Fibroblast of peridontal ligament (primary cell): ENCODE measurements at regions not wholly inside any gene's neighbourhood (a gene's known extent, or its start where the extent isn't known, plus 50 kb on each side); places are given as distances from the start of the nearest gene placed in this dataset.

Source experiments
- DNase-seq: peaks from one replicate; pipeline ENCODE4 v3.0.0-alpha.2; 2010; ENCODE audit errors: extremely low read depth

- DNase-seq = no peak
These were observed 75.4 kb upstream of the ARHGAP20 start for GRCh38 chr11:110787680-110788079.

DNA sequence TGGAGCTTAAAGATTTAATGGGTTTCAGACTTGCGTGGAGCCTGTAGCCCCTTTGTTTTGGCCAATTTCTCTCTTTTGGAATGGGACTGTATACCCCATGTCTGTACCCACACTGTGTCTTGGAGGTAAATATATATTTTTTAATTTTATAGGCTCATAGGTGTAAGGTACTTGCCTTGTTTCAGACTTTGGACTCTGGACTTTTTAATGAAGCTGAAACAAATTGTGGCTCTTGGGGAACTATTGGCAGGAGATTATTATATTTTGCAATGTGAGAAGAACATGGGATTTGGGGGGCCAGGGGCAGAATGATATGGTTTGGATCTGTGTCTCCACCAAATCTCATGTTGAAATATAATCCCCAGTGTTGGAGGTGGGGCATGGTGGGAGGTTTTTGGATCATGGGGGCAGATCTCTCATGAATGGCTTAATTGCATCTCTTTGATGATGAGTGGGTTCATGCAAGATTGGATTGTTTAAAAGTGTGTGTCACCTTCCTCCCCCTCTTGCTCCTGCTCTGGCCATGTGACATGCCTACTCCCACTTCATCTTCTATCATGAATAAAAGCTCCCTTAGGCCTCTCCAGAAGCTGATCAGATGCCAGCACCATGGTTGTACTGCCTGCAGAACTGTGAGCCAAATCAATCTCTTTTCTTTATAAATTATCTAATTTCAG lies 74.1 kb upstream of the ARHGAP20 start:
- no peak for DNase-seq

GRCh38 chr11:110785398-110785797 lies 73.2 kb upstream of the ARHGAP20 start:
- no peak for DNase-seq

- no peak for DNase-seq
These were observed 70.4 kb upstream of the ARHGAP20 start for GRCh38 chr11:110782616-110783015.

DNA sequence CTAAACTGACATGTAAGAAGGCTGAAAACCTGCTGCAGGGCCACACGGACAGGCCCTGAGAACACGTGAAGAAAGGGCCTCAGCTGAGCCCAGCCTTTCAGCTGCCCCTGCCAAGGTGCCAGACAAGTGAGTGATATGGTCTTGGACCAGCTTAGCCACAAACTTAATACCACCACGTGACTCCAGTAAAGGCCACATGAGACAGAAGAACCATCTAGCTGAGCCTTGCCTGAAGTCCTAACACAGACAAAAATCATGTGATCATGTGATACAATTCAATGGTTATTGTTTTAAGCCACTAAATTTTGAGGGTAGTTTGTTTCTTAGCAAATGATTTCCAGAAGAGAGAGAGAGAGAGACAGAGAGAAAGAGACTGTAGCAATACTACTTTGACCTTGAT lies 66.9 kb upstream of the ARHGAP20 start:
- DNase-seq = no peak

GRCh38 chr11:110778343-110778742 lies 66.1 kb upstream of the ARHGAP20 start:
- no peak for DNase-seq

DNA sequence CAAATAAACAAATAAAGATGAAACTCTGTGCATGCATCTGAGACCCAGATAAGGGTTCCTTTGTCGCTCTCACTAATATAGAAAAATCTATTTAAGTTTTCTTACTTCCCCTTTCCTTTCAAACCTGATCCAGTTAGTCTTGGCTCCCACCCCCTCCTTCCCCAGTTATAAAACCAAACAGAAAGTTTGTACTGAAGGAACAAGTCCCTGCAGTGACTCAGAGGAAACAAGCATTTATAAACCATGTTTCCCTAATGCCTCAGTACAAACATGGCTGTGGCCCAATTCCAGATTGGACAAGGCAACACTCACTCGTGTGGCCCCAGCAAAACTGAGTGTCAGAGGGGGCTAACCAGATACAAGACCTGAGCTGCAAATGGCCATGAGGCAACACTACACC lies 65.5 kb upstream of the ARHGAP20 start:
- peak; percentile 43 for DNase-seq

GRCh38 chr11:110776081-110776480 lies 63.8 kb upstream of the ARHGAP20 start:
- no peak for DNase-seq

GRCh38 chr11:110774138-110775014 lies 62.1 kb upstream of the ARHGAP20 start:
- no peak for DNase-seq

DNA sequence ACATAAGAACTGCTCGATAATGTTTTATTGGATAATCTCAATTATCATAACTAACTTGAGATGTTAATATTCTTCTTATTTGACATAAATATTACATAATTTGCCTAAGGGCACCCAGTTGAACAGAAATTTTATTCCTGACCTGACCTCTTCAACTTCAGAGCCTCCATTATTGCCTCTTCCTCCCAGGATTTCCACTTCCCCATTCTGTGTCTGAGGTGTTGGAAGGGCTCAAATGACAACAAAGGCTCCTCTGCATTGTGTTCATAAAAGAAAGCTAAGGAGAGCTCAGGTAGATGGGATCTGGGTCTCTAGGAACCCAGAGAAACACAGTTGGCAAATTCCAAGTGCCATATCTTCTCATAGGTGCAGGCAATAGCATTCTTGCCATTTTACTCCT lies 61.2 kb upstream of the ARHGAP20 start:
- no peak for DNase-seq

GRCh38 chr11:110772863-110773262 lies 60.6 kb upstream of the ARHGAP20 start:
- no peak for DNase-seq

- DNase-seq = no peak
These were observed 54.1 kb upstream of the ARHGAP20 start for GRCh38 chr11:110766316-110766715.

- no peak for DNase-seq
These were observed 52.2 kb upstream of the ARHGAP20 start for GRCh38 chr11:110764485-110764884.

DNA sequence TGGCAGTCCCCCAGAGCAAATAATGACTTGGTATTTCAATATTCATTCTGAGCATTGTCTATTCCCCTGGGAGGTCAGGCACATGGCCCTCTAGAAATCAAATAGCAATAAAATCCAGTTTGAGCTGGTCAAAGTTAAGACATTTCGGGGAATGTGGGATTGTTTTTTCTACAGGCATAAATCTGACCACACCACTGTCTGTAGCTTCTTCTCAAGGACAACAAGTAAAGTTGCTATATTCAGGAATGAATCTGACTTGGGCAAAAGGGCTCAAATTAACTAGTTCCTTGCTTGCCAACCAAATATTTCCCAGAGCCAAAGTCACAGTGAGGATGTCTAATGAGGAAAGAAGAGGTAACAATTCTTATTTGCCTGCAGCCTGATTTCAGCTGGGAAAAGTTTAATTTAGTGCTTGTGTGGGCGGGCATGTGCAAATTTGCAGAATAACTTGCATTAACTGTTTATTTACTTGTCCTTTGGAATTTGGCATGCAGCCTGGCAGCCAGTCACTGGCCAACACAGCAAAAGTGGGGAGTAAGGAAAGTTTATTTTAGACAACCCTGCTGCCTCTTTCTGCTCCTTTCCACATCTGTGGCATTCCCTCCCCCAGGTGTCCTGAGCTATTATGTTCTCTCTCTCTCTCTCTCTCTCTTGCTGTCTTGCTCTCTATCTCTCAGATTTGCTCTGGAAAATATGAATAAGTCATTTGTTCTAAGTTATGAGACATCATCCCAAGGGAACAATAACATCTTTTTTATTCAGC lies 51.2 kb upstream of the ARHGAP20 start:
- peak; percentile 74 for DNase-seq

DNA sequence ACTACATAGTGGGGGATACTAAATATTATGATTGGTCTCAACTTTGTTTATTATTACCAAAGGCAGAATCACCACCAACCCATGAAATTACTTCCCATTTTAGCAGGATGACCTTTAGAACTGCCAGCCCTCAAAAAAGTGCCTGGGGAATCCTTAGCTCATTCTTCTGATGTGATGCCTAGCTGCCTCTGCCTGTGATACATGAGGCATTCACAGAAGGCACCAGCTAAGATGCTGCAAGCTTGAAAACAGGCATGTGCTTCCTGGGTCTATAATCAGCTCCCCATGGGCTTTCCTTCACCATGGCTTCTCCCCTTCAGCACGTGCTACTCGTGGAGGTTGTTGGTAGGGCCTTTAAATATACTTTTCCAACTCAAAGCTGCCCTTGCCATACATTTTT lies 50.4 kb upstream of the ARHGAP20 start:
- peak; percentile 80 for DNase-seq
